ENCODE measurements at regions not wholly inside any gene's neighbourhood (a gene's known extent, or its start where the extent isn't known, plus 50 kb on each side); places are given as distances from the start of the nearest gene placed in this dataset.
A peak's percentile ranks its signal among the peaks of the same experiment; 100 is the strongest.

- TF ChIP-seq EP300 (IDR thresholded peaks at IDR 0.05; ENCODE audit: low read depth): no peak
- no peak overlapping the region for H3K27ac ChIP-seq
- intact Hi-C loops (cut with DNase I; ENCODE audit: low total_unique reads) (no loop called here), in situ Hi-C loops (cut with MboI; ENCODE audit: low pct_ligation_motif_present in 1 of 4, low pct_unique_long_range_greater_than_20kb in 1 of 4, low sequenced_read_pairs in 3 of 4) (no loop called here)
- H3K36me3 ChIP-seq: no peaks in the 10 kb centered on the region
- no peaks in the 10 kb centered on the region for H3K9me3 ChIP-seq
- H3K4me1 ChIP-seq: peaks cover 0 to 9% (median under 1%) of the 10 kb centered on the region in 4 donors
- H3K27me3 ChIP-seq: no peaks in the 10 kb centered on the region
- no peak overlapping the region for H3K4me3 ChIP-seq
- no peak for DNase-seq
- 83 to 91% methylated on average over 9 to 10 of the region's 10 CpGs for WGBS, 2 donors (ENCODE audit: low coverage in 1 of 2)
These were observed 71.6 kb upstream of the PICALM start for GRCh38 chr11:86140334-86140990.

DNA sequence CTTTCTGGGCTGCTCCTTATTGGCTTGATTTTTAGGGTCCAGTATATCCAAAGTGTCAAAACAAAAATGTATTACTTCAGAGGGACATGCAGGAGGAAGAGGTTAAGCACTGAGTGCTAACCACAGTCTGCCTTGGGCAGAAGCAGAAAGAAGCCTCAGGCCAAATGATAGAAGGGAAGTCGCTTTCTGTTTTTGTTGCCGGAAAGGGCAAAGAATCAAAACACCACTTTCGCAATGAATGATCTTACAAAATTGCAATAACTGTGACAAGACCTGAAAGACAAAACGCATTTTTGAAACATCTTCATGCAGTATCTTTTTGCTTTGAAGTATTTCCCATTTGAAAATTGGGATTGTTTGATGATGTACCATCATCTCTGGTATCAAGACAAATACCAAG lies 70.1 kb upstream of the PICALM start:
- Histone ChIP-seq H3K4me3 (no peak overlapping the region), H3K9me3 (no peaks in the 10 kb centered on the region), H3K27me3 (no peaks in the 10 kb centered on the region), H3K4me1 (peaks cover 0 to 17% (median 7%) of the 10 kb centered on the region in 4 donors), H3K36me3 (no peaks in the 10 kb centered on the region), H3K27ac (peak overlapping the region in 3 of 4 donors; percentile 10 to 23 (median 14))
- 48 to 61% methylated on average over 4 of the region's 4 CpGs for WGBS, 2 donors (ENCODE audit: low coverage in 1 of 2)
- intact Hi-C loops (cut with DNase I; ENCODE audit: low total_unique reads) (no loop called here), in situ Hi-C loops (cut with MboI; ENCODE audit: low pct_ligation_motif_present in 1 of 4, low pct_unique_long_range_greater_than_20kb in 1 of 4, low sequenced_read_pairs in 3 of 4) (no loop called here)
- no peak for DNase-seq
- no peak for TF ChIP-seq POLR2A (IDR thresholded peaks at IDR 0.05)
- no peak for TF ChIP-seq POLR2AphosphoS5 (IDR thresholded peaks at IDR 0.05)
- no peak for TF ChIP-seq CTCF (IDR thresholded peaks at IDR 0.05)
- no peak for TF ChIP-seq EP300 (IDR thresholded peaks at IDR 0.05; ENCODE audit: low read depth)

DNA sequence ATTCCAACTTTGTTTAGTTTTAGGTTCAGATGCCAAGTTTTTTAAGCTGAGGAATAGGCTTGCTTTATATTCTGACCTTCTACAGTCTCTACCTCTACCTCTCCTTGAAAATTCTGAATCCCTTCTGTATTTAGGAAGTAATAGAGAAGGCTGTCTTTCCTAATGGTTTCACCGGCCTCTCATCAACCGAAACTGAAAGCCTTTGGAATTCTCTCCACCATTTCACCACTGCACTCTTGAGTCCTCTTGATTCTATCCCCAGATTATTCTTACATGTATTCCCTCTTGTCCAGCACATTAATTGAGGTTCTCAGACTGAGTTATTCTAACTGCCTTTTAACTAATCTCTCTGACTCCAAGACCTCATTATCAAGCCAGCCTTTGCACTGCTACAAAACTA lies 67.7 kb upstream of the PICALM start:
- no peak overlapping the region for H3K27ac ChIP-seq
- TF ChIP-seq POLR2AphosphoS5 (IDR thresholded peaks at IDR 0.05) (no peak), EP300 (IDR thresholded peaks at IDR 0.05; ENCODE audit: low read depth) (no peak), CTCF (IDR thresholded peaks at IDR 0.05) (no peak), POLR2A (IDR thresholded peaks at IDR 0.05) (no peak)
- no peak overlapping the region for H3K4me3 ChIP-seq
- peaks cover 0 to 17% (median 8%) of the 10 kb centered on the region in 4 donors for H3K4me1 ChIP-seq
- H3K36me3 ChIP-seq: no peaks in the 10 kb centered on the region
- no peaks in the 10 kb centered on the region for H3K27me3 ChIP-seq
- DNase-seq: no peak
- no peaks in the 10 kb centered on the region for H3K9me3 ChIP-seq
- in situ Hi-C loops (cut with MboI; ENCODE audit: low pct_ligation_motif_present in 1 of 4, low pct_unique_long_range_greater_than_20kb in 1 of 4, low sequenced_read_pairs in 3 of 4): no loop called here
- 73 to 79% methylated on average over 2 of the region's 2 CpGs for WGBS, 2 donors (ENCODE audit: low coverage in 1 of 2)
- intact Hi-C loops (cut with DNase I; ENCODE audit: low total_unique reads): no loop called here

- Histone ChIP-seq H3K9me3 (no peaks in the 10 kb centered on the region), H3K4me1 (peaks cover 0 to 17% (median 8%) of the 10 kb centered on the region in 4 donors), H3K27me3 (no peaks in the 10 kb centered on the region), H3K36me3 (no peaks in the 10 kb centered on the region), H3K4me3 (no peak overlapping the region), H3K27ac (peak overlapping the region in 1 of 4 donors; percentile 8)
- in situ Hi-C loops (cut with MboI; ENCODE audit: low pct_ligation_motif_present in 1 of 4, low pct_unique_long_range_greater_than_20kb in 1 of 4, low sequenced_read_pairs in 3 of 4) (no loop called here), intact Hi-C loops (cut with DNase I; ENCODE audit: low total_unique reads) (no loop called here)
- DNase-seq: no peak
- no peak for TF ChIP-seq POLR2AphosphoS5 (IDR thresholded peaks at IDR 0.05)
- 40 to 72% methylated on average over 1 of the region's 1 CpG for WGBS, 2 donors (ENCODE audit: low coverage in 1 of 2)
These were observed 66.4 kb upstream of the PICALM start for GRCh38 chr11:86135319-86135714.

GRCh38 chr11:86134580-86135318 lies 65.9 kb upstream of the PICALM start:
- 32 to 52% methylated on average over 2 to 3 of the region's 3 CpGs for WGBS, 2 donors (ENCODE audit: low coverage in 1 of 2)
- in situ Hi-C loops (cut with MboI; ENCODE audit: low pct_ligation_motif_present in 1 of 4, low pct_unique_long_range_greater_than_20kb in 1 of 4, low sequenced_read_pairs in 3 of 4) (no loop called here), intact Hi-C loops (cut with DNase I; ENCODE audit: low total_unique reads) (no loop called here)
- peaks cover 0 to 17% (median 8%) of the 10 kb centered on the region in 4 donors for H3K4me1 ChIP-seq
- peak overlapping the region in 1 of 4 donors; percentile 8 for H3K27ac ChIP-seq
- H3K36me3 ChIP-seq: no peaks in the 10 kb centered on the region
- TF ChIP-seq CTCF (IDR thresholded peaks at IDR 0.05) (no peak), POLR2AphosphoS5 (IDR thresholded peaks at IDR 0.05) (peak in 1 of 3 donors; percentile 7)
- no peak for DNase-seq
- no peaks in the 10 kb centered on the region for H3K27me3 ChIP-seq
- H3K9me3 ChIP-seq: no peaks in the 10 kb centered on the region
- H3K4me3 ChIP-seq: no peak overlapping the region

Measured in transverse colon (tissue), 4 donors.